Naive B cell (primary cell): ENCODE measurements at regions not wholly inside any gene's neighbourhood (a gene's known extent, or its start where the extent isn't known, plus 50 kb on each side); places are given as distances from the start of the nearest gene placed in this dataset.
"Not testable (repeated sequence)": the region's sequence is repeated elsewhere in the genome, so short reads cannot be mapped to it uniquely, and the experiment has no call there.

Source experiments
- ATAC-seq, 2 donors: fragments of 150-1000 bp; cut with Tn5 transposase; 2 replicates each; pipeline ENCODE4 v1.10.0; 2021; ENCODE audit warnings: low read depth in 2 of 2, mild to moderate bottlenecking in 2 of 2, moderate library complexity in 2 of 2
- DNase-seq: peaks from one replicate; pipeline ENCODE4 v3.0.0; 2022
- H3K27ac Mint-ChIP-seq, 6 donors: one replicate each; pipeline ENCODE4 v1.8.0; 2020 to 2022; ENCODE audit warnings: mild to moderate bottlenecking in 6 of 6, mixed read lengths in 6 of 6, moderate library complexity in 5 of 6, inconsistent platforms in 2 of 6
- H3K27me3 Mint-ChIP-seq, 3 donors: one replicate each; pipeline ENCODE4 v1.8.0; 2021 to 2022; ENCODE audit warnings: mixed read lengths in 3 of 3, mild to moderate bottlenecking in 1 of 3
- H3K36me3 Mint-ChIP-seq, 2 donors: one replicate each; pipeline ENCODE4 v1.8.0; 2020 to 2022; ENCODE audit warnings: mixed read lengths in 2 of 2, inconsistent platforms in 1 of 2, mild to moderate bottlenecking in 1 of 2
- H3K4me1 Mint-ChIP-seq, 3 donors: one replicate each; pipeline ENCODE4 v1.8.0; 2020 to 2022; ENCODE audit warnings: mixed read lengths in 3 of 3, inconsistent platforms in 1 of 3, mild to moderate bottlenecking in 1 of 3, moderate library complexity in 1 of 3
- H3K4me3 Mint-ChIP-seq, 8 donors: one replicate each; pipeline ENCODE4 v1.8.0; 2020 to 2022; ENCODE audit warnings: mild to moderate bottlenecking in 8 of 8, mixed read lengths in 8 of 8, moderate library complexity in 8 of 8, inconsistent platforms in 2 of 8
- H3K9me3 Mint-ChIP-seq, 7 donors: one replicate each; pipeline ENCODE4 v1.8.0; 2020 to 2022; ENCODE audit warnings: mixed read lengths in 7 of 7, mild to moderate bottlenecking in 5 of 7, inconsistent platforms in 2 of 7, moderate library complexity in 1 of 7

DNA sequence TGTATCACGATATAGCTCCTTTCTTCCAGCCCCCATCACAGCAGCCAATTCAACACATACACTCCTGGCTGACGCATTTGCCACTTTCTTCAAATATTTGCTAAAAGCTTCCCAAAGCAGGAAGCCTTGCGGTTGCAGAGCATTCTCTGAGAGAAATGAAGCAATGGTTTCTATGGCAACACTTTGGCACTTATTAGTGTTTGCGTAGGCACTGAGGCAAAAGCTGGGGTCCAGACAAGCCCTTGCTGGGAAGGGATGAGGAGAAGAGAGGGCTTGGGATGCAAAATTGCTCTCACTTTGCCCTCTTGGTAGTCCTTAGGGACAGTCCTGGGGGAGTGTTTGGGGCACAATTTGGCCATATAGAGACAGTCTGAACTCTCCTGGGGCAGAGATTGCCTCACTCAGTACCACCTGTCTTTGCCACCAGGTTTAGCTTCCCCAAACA lies 55.0 kb upstream of the PAK3 start:
- DNase-seq (no peak), ATAC-seq (no peak)
- H3K9me3 Mint-ChIP-seq: no peaks in the 10 kb centered on the region
- no peaks in the 10 kb centered on the region for H3K27me3 Mint-ChIP-seq
- H3K36me3 Mint-ChIP-seq: no peaks in the 10 kb centered on the region
- no peak overlapping the region for H3K4me3 Mint-ChIP-seq
- no peaks in the 10 kb centered on the region for H3K4me1 Mint-ChIP-seq
- H3K27ac Mint-ChIP-seq: no peak overlapping the region

DNA sequence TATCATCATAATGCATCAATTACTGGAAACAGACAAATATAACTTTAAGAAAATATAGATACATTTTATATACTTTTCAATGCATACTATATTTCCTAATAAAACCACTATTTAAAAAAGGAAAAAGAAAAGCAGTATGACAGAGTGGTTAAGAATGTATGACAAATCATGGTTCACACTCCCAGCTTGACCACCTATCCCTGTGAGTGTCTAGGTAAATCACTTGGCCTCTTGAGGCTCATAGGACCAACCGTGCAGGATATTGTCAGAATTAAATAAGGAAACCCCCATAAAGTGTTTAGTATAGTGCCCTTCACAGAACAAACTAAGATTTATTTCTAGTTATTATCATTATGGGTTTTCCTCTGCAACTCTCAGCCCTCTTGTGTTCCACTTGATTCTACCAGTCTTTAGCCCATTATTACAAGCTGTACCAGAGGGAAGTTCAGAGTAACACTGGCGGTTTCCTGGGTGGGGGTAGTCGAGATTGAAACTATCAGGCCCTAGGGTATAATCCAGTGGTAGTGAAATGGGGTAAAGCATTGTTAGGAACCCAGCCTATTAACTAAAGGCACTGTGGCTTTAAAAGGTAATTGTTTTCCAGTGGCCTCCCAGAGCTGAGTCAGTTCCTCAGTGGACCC lies 55.5 kb upstream of the PAK3 start:
- Mint-ChIP-seq H3K9me3 (no peaks in the 10 kb centered on the region), H3K4me1 (no peaks in the 10 kb centered on the region), H3K4me3 (no peak overlapping the region), H3K27ac (no peak overlapping the region), H3K27me3 (no peaks in the 10 kb centered on the region), H3K36me3 (no peaks in the 10 kb centered on the region)
- ATAC-seq: no peak
- no peak for DNase-seq

DNA sequence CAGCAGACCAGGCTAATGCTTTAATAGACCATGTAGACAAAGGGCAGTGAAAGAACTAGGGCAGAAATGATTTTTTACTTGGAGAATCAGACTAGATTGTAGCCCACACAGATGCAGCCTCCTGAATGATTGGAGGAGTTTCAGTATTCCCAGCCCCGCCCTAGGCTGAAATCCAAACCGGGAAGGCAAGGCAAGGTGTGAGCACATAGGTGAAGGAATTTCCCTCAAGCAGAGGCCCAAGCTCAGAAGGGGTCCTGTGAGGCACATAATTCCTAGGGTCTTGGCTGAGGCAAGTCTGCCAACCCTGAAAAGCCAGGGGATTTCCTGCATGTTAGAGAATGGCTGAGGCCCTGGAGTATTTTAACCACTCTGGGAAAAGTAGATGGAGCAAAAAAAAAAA lies 56.4 kb upstream of the PAK3 start:
- DNase-seq: no peak
- no peak overlapping the region for H3K4me3 Mint-ChIP-seq

DNA sequence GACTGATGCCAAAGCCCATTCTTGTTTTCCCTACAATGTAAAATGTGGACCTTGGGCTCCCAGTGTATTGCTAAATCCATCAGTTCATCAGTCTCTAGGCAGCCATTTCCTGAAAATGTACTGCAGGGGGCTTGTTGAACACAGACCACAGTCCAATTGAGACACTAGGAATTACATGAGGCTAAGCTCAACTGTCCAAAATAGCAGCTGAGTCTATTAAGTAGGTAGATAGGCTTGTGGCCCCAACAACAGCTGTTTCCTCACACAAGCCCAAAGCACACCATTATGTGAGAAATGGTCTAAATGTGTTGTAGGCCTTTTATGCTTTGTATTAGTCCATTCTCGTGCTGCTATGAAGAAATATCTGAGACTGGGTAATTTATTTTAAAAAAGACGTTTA lies 60.0 kb upstream of the PAK3 start:
- Mint-ChIP-seq H3K9me3 (peaks cover 0 to 2% (median 0%) of the 10 kb centered on the region in 7 donors), H3K27ac (no peak overlapping the region), H3K27me3 (no peaks in the 10 kb centered on the region), H3K4me1 (no peaks in the 10 kb centered on the region), H3K4me3 (no peak overlapping the region), H3K36me3 (no peaks in the 10 kb centered on the region)
- no peak for DNase-seq
- no peak for ATAC-seq

More for the DNA sequence above, 56.4 kb upstream of the PAK3 start:
- Mint-ChIP-seq H3K27me3 (no peaks in the 10 kb centered on the region), H3K9me3 (no peaks in the 10 kb centered on the region), H3K4me1 (no peaks in the 10 kb centered on the region), H3K36me3 (no peaks in the 10 kb centered on the region), H3K27ac (no peak overlapping the region)
- no peak for ATAC-seq

DNA sequence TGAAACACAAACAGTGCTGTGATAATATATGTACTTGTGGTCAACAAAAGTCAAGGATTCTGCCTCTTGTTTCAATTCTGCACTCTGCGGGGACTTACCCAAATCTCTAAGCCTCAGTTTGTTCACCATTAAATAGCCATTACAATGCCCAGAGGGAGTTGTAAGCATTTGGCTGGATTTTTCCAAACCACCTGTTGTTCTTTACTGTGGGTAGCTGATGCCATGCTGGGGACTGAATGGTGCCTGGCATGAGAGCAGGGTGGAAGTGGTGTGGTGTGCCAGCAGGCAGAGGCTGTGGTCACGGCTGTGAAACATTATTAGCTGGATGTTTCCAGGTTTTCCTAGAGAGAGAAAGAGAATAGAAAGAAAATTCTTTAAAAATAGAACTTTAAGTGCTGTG lies 60.7 kb upstream of the PAK3 start:
- Mint-ChIP-seq H3K27me3 (no peaks in the 10 kb centered on the region), H3K9me3 (peaks cover 0 to 7% (median 0%) of the 10 kb centered on the region in 7 donors), H3K4me1 (no peaks in the 10 kb centered on the region), H3K27ac (no peak overlapping the region), H3K4me3 (no peak overlapping the region), H3K36me3 (no peaks in the 10 kb centered on the region)
- ATAC-seq (no peak), DNase-seq (no peak)

DNA sequence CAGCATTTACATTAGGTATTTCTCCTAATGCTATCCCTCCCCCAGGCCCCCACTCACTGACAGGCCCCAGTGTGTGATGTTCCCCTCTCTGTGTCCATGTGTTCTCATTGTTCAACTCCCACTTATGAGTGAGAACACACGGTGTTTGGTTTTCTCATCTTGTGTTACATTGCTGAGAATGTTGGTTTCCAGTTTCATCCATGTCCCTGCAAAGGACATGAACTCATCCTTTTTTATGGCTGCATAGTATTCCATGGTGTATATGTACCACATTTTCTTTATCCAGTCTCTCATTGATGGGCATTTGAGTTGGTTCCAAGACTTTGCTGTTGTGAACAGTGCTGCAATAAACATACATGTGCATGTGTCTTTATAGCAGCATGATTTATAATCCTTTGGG lies 73.0 kb upstream of the PAK3 start:
- not testable (repeated sequence) for DNase-seq, H3K4me3 Mint-ChIP-seq, H3K27ac Mint-ChIP-seq, H3K4me1 Mint-ChIP-seq, H3K27me3 Mint-ChIP-seq, ATAC-seq, H3K36me3 Mint-ChIP-seq
- H3K9me3 Mint-ChIP-seq: peaks cover 0 to 26% (median 7%) of the 10 kb centered on the region in 7 donors

DNA sequence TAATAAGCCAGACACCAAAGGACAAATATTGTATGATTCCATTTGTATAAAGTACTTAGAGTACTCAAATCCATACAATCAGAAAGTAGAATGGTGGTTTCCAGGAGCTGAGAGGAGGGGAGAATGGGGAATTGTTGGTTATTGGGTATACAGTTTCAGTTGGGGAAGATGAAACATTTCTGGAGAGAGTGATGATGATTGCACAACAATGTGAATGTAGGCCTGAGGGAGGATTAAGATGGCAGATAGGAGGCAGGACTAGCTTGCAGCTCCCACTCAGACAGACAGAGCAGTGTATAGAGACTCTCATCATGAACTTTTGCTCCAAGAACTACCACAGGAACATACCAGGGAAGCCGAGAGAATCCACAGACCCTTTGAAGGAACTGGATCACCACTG lies 75.7 kb upstream of the PAK3 start:
- H3K27ac Mint-ChIP-seq: peak overlapping the region in 1 of 6 donors; percentile 23
- DNase-seq (no peak), ATAC-seq (no peak)
- peaks cover 0 to 26% (median 7%) of the 10 kb centered on the region in 7 donors for H3K9me3 Mint-ChIP-seq
- no peak overlapping the region for H3K4me3 Mint-ChIP-seq
- H3K4me1 Mint-ChIP-seq: no peaks in the 10 kb centered on the region
- no peaks in the 10 kb centered on the region for H3K36me3 Mint-ChIP-seq
- peaks cover 0 to 15% (median 0%) of the 10 kb centered on the region in 3 donors for H3K27me3 Mint-ChIP-seq

DNA sequence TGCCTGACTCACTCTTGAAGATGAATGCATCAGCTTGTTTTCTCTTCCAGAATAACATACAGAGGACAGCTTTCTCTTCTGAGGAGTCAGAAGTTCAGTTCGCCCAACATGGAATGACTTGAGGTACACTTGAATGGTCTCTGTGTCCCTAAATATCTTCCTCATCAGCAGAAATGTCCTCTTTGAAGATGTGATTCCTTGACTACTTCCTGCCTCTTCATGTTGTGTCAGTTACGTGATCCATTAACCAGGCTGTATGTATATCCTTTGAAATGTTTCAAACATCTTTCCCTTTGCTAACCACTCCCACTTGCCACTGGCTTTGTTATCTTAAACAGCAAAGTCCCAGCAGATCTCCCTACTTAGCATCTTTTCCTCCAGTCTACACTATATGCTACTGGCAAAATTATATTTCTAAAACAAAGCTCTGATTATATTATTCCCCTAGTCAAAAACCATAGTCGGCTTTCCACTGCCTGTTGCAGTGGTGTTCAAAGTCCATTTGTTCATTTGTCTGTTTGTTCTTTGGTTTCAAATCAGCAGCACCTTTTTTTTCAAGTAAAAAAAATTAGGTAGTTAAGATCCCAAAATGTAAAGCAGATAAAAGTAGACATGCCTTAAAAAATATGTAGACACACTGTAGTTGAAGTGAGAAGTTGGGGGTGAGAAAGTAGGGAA lies 82.1 kb upstream of the PAK3 start:
- Mint-ChIP-seq H3K36me3 (no peaks in the 10 kb centered on the region), H3K4me3 (no peak overlapping the region), H3K4me1 (no peaks in the 10 kb centered on the region), H3K27ac (no peak overlapping the region), H3K9me3 (peaks cover 0 to 3% (median 0%) of the 10 kb centered on the region in 7 donors), H3K27me3 (peaks cover 0 to 15% (median 0%) of the 10 kb centered on the region in 3 donors)
- DNase-seq: no peak
- no peak for ATAC-seq

DNA sequence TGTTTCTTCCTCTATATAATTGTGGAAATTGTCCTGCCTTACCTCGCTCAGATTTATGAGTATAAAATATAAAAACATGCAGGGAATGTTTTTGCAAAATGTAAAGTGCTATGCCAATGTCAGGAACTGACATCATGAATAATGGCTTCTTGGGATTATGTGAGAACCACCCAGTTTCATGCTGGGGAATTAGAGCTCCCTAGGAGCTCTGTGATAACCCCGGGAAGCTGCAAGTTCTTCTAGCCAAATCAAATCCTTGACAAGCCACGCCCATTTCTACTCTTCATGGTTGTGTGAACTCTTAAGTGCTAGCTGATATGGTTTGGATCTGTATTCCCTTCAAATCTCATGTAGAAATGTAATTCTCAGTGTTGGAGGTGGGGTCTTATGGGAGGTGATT lies 85.9 kb upstream of the PAK3 start:
- Mint-ChIP-seq H3K4me3 (no peak overlapping the region), H3K27me3 (no peaks in the 10 kb centered on the region), H3K36me3 (no peaks in the 10 kb centered on the region), H3K4me1 (no peaks in the 10 kb centered on the region), H3K27ac (no peak overlapping the region), H3K9me3 (peaks cover 0 to 3% (median 0%) of the 10 kb centered on the region in 7 donors)
- DNase-seq (no peak), ATAC-seq (no peak)

DNA sequence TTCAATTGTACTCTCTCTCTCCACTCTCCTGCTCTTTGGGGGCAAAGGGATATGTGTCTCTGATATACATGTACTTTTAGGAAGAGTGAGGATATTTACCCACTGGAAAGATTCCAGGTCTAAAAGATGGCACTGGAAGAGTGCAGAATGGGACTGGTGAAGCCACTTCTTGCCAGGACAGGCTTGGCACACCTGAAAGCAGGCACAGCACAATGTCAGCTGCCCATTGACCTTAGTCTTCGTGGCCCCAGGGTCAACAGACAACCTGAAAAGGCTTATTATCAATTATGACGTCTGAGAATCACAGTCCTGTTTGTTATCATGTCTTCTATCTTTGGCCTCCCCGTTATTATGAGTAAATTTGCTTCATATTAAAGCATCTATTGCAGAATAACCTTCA lies 86.7 kb upstream of the PAK3 start:
- Mint-ChIP-seq H3K4me3 (no peak overlapping the region), H3K9me3 (peaks cover 0 to 3% (median 0%) of the 10 kb centered on the region in 7 donors), H3K4me1 (no peaks in the 10 kb centered on the region), H3K27ac (no peak overlapping the region), H3K36me3 (no peaks in the 10 kb centered on the region), H3K27me3 (peaks cover 0 to 2% (median 0%) of the 10 kb centered on the region in 3 donors)
- ATAC-seq: no peak
- no peak for DNase-seq

DNA sequence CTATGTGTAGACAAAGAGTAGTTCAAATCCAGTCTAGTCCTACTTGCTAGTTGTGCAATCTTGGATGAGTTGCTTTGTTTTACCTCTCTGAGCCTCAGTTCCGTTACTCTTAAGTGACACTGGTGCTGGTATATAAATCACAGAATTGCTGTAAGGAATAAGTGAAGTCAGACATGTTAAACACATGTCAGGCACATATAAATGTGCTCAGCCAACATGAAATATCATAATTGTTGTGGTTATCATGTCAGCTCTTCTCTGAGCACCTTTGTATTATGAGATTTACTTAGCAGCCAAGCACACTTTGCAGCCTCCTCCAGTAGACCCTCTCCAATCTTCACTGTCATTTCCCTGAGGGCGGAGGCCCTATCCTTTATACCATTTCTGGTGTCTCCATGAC lies 87.9 kb upstream of the PAK3 start:
- Mint-ChIP-seq H3K4me3 (no peak overlapping the region), H3K27ac (no peak overlapping the region), H3K4me1 (no peaks in the 10 kb centered on the region), H3K9me3 (peaks cover 0 to 3% (median 0%) of the 10 kb centered on the region in 7 donors), H3K36me3 (no peaks in the 10 kb centered on the region), H3K27me3 (peaks cover 0 to 8% (median 5%) of the 10 kb centered on the region in 3 donors)
- ATAC-seq (no peak), DNase-seq (no peak)

DNA sequence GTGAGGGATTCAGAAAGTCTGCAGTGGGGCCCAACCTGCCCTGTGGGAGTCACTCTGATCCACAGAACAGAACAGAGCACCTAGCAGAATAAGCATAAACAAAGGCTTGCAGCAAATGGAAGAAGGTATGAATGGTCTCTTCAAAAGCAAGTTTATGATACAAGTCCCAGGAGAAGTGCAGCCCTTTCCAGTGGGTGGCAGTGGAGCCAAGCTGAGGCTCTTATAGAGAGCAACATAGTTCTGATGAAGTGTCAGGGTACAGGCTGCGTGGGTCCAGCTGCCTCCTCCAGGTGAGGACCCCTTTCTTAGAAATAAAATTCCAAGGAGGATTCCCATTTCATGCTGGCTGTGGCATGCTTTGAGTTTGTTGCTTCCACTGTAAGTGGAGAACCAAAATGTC lies 88.8 kb upstream of the PAK3 start:
- ATAC-seq (no peak), DNase-seq (no peak)
- Mint-ChIP-seq H3K36me3 (no peaks in the 10 kb centered on the region), H3K27ac (no peak overlapping the region), H3K4me1 (no peaks in the 10 kb centered on the region), H3K9me3 (peaks cover 0 to 3% (median 0%) of the 10 kb centered on the region in 7 donors), H3K4me3 (no peak overlapping the region), H3K27me3 (peaks cover 0 to 8% (median 5%) of the 10 kb centered on the region in 3 donors)

DNA sequence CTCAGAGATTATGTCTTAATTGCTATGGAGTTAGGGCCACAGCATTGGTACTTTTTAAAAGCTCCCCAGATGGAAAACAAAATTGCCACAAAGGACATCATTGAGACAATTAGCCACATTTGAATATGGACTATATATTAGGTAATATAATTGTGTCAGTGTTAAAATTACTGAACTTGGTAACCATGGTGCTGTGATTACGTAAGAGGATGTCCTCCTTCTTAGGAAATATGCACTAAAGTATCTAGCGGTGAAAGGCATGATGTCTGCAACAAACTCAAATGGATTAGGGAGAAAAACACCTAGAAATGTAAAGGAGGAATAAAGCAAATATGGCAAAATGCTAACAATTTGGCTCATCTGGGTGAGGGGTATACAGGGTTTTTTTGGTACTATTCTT lies 89.9 kb upstream of the PAK3 start:
- ATAC-seq (no peak), DNase-seq (no peak)
- peaks cover 0 to 8% (median 5%) of the 10 kb centered on the region in 3 donors for H3K27me3 Mint-ChIP-seq
- H3K27ac Mint-ChIP-seq: no peak overlapping the region
- H3K36me3 Mint-ChIP-seq: no peaks in the 10 kb centered on the region
- H3K9me3 Mint-ChIP-seq: peaks cover 0 to 3% (median 0%) of the 10 kb centered on the region in 7 donors
- H3K4me3 Mint-ChIP-seq: no peak overlapping the region
- no peaks in the 10 kb centered on the region for H3K4me1 Mint-ChIP-seq

DNA sequence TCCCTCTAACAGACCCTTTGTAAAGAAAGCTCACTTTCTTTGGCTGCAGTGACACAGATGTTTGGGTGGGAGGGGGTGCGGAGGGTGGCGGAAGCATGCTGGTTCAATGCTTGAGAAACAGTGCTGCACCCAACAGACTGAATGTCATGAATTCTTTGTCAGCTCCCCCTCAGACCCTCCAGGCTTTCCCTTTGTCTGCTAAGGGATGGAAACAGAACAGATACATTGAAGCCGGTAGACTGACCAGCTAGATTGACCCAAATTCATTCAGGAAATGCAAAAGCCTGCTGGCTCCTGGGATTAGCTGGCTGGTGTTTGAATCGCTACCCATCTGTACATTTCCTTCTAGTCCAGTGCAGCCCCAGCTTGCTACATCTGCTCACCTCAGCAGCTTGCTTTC lies 90.8 kb upstream of the PAK3 start:
- H3K4me3 Mint-ChIP-seq: no peak overlapping the region
- H3K27ac Mint-ChIP-seq: no peak overlapping the region
- H3K4me1 Mint-ChIP-seq: no peaks in the 10 kb centered on the region
- H3K27me3 Mint-ChIP-seq: peaks cover 0 to 17% (median 9%) of the 10 kb centered on the region in 3 donors
- H3K36me3 Mint-ChIP-seq: no peaks in the 10 kb centered on the region
- ATAC-seq: no peak
- H3K9me3 Mint-ChIP-seq: peaks cover 0 to 8% (median 0%) of the 10 kb centered on the region in 7 donors
- no peak for DNase-seq
